ENCODE measurements at regions not wholly inside any gene's neighbourhood (a gene's known extent, or its start where the extent isn't known, plus 50 kb on each side); places are given as distances from the start of the nearest gene placed in this dataset.

GRCh38 chr1:31510304-31510703, 66.0 kb upstream of the TINAGL1 start:
- TF ChIP-seq POLR2AphosphoS5 (IDR thresholded peaks at IDR 0.05) (no peak), CTCF (IDR thresholded peaks at IDR 0.05 in 8 of 11, conservative IDR thresholded peaks at IDR 0.05 in 3 of 11) (no peak), POLR2A (IDR thresholded peaks at IDR 0.05) (no peak)
- DNase-seq, result no peak
- Histone ChIP-seq H3K27me3 (replicated peaks in 1 of 7) (peaks cover 0 to 22% (median 0%) of the 10 kb centered on the region in 7 donors), H3K4me3 (no peak overlapping the region), H3K9me3 (peaks cover 0 to 11% (median 2%) of the 10 kb centered on the region in 8 donors), H3K4me1 (peaks cover 0 to 11% (median 0%) of the 10 kb centered on the region in 6 donors), H3K27ac (no peak overlapping the region), H3K36me3 (no peaks in the 10 kb centered on the region)
- WGBS, 5 donors, result 86 to 96% (median 89%) methylated on average over 6 of the region's 6 CpGs
- intact Hi-C loops (cut with DNase I; ENCODE audit: low total_unique reads), result no loop called here

GRCh38 chr1:31510853-31511789, 65.2 kb upstream of the TINAGL1 start:
- Histone ChIP-seq H3K27ac (no peak overlapping the region), H3K4me3 (no peak overlapping the region), H3K9me3 (peaks cover 0 to 11% (median 2%) of the 10 kb centered on the region in 8 donors), H3K36me3 (no peaks in the 10 kb centered on the region), H3K27me3 (replicated peaks in 1 of 7) (peaks cover 0 to 20% (median 0%) of the 10 kb centered on the region in 7 donors), H3K4me1 (peaks cover 0 to 3% (median 0%) of the 10 kb centered on the region in 6 donors)
- TF ChIP-seq POLR2AphosphoS5 (IDR thresholded peaks at IDR 0.05) (no peak), POLR2A (IDR thresholded peaks at IDR 0.05) (no peak), CTCF (IDR thresholded peaks at IDR 0.05 in 8 of 11, conservative IDR thresholded peaks at IDR 0.05 in 3 of 11) (no peak)
- no peak for DNase-seq
- intact Hi-C loops (cut with DNase I; ENCODE audit: low total_unique reads), result no loop called here
- 70 to 87% (median 86%) methylated on average over 8 of the region's 8 CpGs for WGBS, 5 donors

- intact Hi-C loops (cut with DNase I; ENCODE audit: low total_unique reads), result no loop called here
- 61 to 72% (median 67%) methylated on average over 8 of the region's 8 CpGs for WGBS, 5 donors
Observed at GRCh38 chr1:31511848-31512615, 64.3 kb upstream of the TINAGL1 start.

More at GRCh38 chr1:31511848-31512615, 64.3 kb upstream of the TINAGL1 start:
- peaks cover 0 to 11% (median 2%) of the 10 kb centered on the region in 8 donors for H3K9me3 ChIP-seq
- no peak overlapping the region for H3K4me3 ChIP-seq
- no peak for DNase-seq
- no peaks in the 10 kb centered on the region for H3K4me1 ChIP-seq
- H3K27ac ChIP-seq, result no peak overlapping the region
- TF ChIP-seq CTCF (IDR thresholded peaks at IDR 0.05 in 8 of 11, conservative IDR thresholded peaks at IDR 0.05 in 3 of 11) (no peak), POLR2A (IDR thresholded peaks at IDR 0.05) (no peak), POLR2AphosphoS5 (IDR thresholded peaks at IDR 0.05) (no peak)
- peaks cover 0 to 12% (median 0%) of the 10 kb centered on the region in 7 donors for H3K27me3 ChIP-seq (replicated peaks in 1 of 7)
- no peaks in the 10 kb centered on the region for H3K36me3 ChIP-seq
